ENCODE measurements at regions not wholly inside any gene's neighbourhood (a gene's known extent, or its start where the extent isn't known, plus 50 kb on each side); places are given as distances from the start of the nearest gene placed in this dataset.

DNA sequence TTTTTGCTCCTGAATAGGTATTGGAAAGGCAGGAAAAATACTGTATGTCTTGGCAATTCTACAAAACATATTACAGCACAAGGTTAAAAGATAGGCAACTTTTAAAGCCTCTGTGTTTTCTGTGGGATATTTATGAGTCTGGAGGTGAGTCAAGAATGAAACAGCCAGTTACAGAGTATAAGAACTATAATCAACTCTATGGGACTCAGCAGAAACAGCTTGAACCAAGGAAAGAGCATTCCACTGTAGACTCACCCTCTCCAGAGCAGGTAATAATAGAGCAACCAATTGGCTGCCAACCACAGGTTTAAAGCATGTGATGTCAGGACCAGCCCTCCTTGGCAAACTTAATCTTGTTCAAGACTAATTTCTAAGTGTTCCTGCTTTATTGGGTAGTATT lies 100.5 kb upstream of the MDM1 start:
- no peak for TF ChIP-seq POLR2A (IDR thresholded peaks at IDR 0.05)
- TF ChIP-seq, protein P1, sequence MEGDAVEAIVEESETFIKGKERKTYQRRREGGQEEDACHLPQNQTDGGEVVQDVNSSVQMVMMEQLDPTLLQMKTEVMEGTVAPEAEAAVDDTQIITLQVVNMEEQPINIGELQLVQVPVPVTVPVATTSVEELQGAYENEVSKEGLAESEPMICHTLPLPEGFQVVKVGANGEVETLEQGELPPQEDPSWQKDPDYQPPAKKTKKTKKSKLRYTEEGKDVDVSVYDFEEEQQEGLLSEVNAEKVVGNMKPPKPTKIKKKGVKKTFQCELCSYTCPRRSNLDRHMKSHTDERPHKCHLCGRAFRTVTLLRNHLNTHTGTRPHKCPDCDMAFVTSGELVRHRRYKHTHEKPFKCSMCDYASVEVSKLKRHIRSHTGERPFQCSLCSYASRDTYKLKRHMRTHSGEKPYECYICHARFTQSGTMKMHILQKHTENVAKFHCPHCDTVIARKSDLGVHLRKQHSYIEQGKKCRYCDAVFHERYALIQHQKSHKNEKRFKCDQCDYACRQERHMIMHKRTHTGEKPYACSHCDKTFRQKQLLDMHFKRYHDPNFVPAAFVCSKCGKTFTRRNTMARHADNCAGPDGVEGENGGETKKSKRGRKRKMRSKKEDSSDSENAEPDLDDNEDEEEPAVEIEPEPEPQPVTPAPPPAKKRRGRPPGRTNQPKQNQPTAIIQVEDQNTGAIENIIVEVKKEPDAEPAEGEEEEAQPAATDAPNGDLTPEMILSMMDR (IDR thresholded peaks at IDR 0.05), result no peak

Data from body of pancreas (tissue), 4 donors.